OCI-LY7 (cell line): ENCODE measurements at regions not wholly inside any gene's neighbourhood (a gene's known extent, or its start where the extent isn't known, plus 50 kb on each side); places are given as distances from the start of the nearest gene placed in this dataset.

Experiments
- BruUV-seq: library from RNA; stranded (reverse); fragments of 400-500 nt; replicated peaks from 2 replicates; lab custom pipeline; 2021; lab: Mats Ljungman, UMichigan
- CTCF ChIA-PET: fragments of 300-600 bp; sonication (Branson Sonifier 250); formaldehyde crosslinking; loops from one replicate; lab custom pipeline; 2022; ENCODE audit warnings: antibody characterized with exemption; ENCODE audit not compliant: unreplicated experiment; lab: Charles Lee
- POLR2A ChIA-PET: fragments of 300-600 bp; sonication (Branson Sonifier 250); formaldehyde crosslinking; loops from one replicate; lab custom pipeline; 2022; ENCODE audit warnings: antibody characterized with exemption; lab: Charles Lee
- DNase-seq: peaks from one replicate; pipeline ENCODE4 v3.0.0-alpha.2; 2015; ENCODE audit warnings: low spot score
- H2AFZ ChIP-seq: fragments of 200-600 bp; sonication (generic), shearing (Covaris generic); 2 replicates; pipeline ENCODE4 v1.6.1; 2014; ENCODE audit warnings: mild to moderate bottlenecking, antibody characterized with exemption, low read length, moderate library complexity
- H3K27ac ChIP-seq: fragments of 200-600 bp; sonication (generic); 2 replicates; pipeline ENCODE4 v1.5.1; 2014; ENCODE audit warnings: mixed run types, low read depth, mild to moderate bottlenecking, moderate library complexity, low read length, inconsistent platforms; ENCODE audit not compliant: poor library complexity, severe bottlenecking
- H3K36me3 ChIP-seq: fragments of 200-600 bp; sonication (generic); 2 replicates; pipeline ENCODE4 v1.6.1; 2014; ENCODE audit warnings: mild to moderate bottlenecking, antibody characterized with exemption, low read length, moderate library complexity, mixed read lengths; ENCODE audit not compliant: insufficient read depth
- H3K4me1 ChIP-seq: fragments of 200-600 bp; sonication (generic); 2 replicates; pipeline ENCODE4 v1.5.1; 2014; ENCODE audit warnings: mild to moderate bottlenecking, low read length; ENCODE audit not compliant: insufficient read depth, poor library complexity, severe bottlenecking
- H3K4me2 ChIP-seq: fragments of 200-600 bp; sonication (generic); 2 replicates; pipeline ENCODE4 v1.6.1; 2014; ENCODE audit warnings: mild to moderate bottlenecking, low read length
- H3K4me3 ChIP-seq: fragments of 200-600 bp; sonication (generic); 2 replicates; pipeline ENCODE4 v1.5.1; 2014; ENCODE audit warnings: mild to moderate bottlenecking, low read depth, low read length; ENCODE audit not compliant: poor library complexity, severe bottlenecking
- H3K79me2 ChIP-seq: fragments of 200-600 bp; sonication (generic); 2 replicates; pipeline ENCODE4 v1.6.1; 2016; ENCODE audit warnings: low read depth, mild to moderate bottlenecking, low read length, moderate library complexity, mixed read lengths; ENCODE audit not compliant: insufficient read depth
- H3K9me2 ChIP-seq: fragments of 200-600 bp; sonication (generic); 2 replicates; pipeline ENCODE4 v1.6.1; 2016; ENCODE audit warnings: mild to moderate bottlenecking, low read length, mixed read lengths; ENCODE audit not compliant: insufficient read depth
- H3K9me3 ChIP-seq: fragments of 200-600 bp; sonication (generic); 2 replicates; pipeline ENCODE4 v1.6.1; 2014; ENCODE audit warnings: mild to moderate bottlenecking, mixed run types, low read length, mixed read lengths
- H4K20me1 ChIP-seq: fragments of 200-600 bp; sonication (generic); 2 replicates; pipeline ENCODE4 v1.6.1; 2014; ENCODE audit warnings: mild to moderate bottlenecking, antibody characterized with exemption, low read length, moderate library complexity, mixed read lengths; ENCODE audit not compliant: insufficient read depth
- EZH2phosphoT487 ChIP-seq: fragments of 200-600 bp; sonication (generic); IDR thresholded peaks from 2 replicates; pipeline ENCODE4 v1.6.1; 2018; ENCODE audit warnings: low read depth, borderline replicate concordance, mild to moderate bottlenecking, mixed run types, antibody characterized with exemption, low read length, moderate library complexity, mixed read lengths
- intact Hi-C: fragments of 100-400 bp; cut with micrococcal nuclease; formaldehyde crosslinking; loops from one replicate; pipeline ENCODE4 v1.10.0; 2022; ENCODE audit not compliant: unreplicated experiment
- TF ChIP-seq, protein P1 (sequence below): fragments of 200-600 bp; sonication (generic); conservative IDR thresholded peaks from 2 replicates; pipeline ENCODE4 v1.5.1; 2014; ENCODE audit warnings: mild to moderate bottlenecking, antibody characterized with exemption, low read length, moderate library complexity, mixed read lengths

DNA sequence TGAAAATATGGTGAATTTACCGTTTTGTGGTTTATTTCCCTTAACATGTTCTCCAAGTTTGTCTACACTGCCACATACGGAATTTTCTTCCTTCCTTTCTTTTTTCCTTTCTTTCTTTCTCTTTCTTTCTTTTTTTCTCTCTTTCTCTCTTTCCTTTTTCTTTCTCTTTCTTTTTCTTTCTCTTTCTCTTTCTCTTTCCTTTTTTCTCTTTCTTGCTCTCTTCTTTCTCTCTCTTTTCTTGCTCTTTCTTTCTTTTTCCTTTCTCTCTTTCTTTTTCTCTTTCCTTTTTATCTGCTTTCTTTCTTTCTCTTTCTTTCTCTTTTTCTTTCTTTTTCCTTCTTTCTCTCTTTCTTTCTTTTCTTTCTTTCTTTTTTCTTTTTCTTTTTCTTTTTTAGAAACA lies 1962.3 kb upstream of the PCDH20 start:
- no peaks in the 10 kb centered on the region; the same call in 1 of the 2 replicates for H3K9me2 ChIP-seq
- H3K36me3 ChIP-seq, result no peaks in the 10 kb centered on the region
- H3K4me1 ChIP-seq, result no peaks in the 10 kb centered on the region
- no peak overlapping the region for H3K4me3 ChIP-seq
- no peaks in the 10 kb centered on the region for H3K9me3 ChIP-seq
- ChIA-PET POLR2A (interaction anchor here (0.7 kb wide), 1 partner anchor 76 kb away, joined by 4 read pairs; no protein-coding TSS in a partner anchor), CTCF (no interaction called here)
- no peak for DNase-seq
- no peak for TF ChIP-seq EZH2phosphoT487
- TF ChIP-seq, protein P1, sequence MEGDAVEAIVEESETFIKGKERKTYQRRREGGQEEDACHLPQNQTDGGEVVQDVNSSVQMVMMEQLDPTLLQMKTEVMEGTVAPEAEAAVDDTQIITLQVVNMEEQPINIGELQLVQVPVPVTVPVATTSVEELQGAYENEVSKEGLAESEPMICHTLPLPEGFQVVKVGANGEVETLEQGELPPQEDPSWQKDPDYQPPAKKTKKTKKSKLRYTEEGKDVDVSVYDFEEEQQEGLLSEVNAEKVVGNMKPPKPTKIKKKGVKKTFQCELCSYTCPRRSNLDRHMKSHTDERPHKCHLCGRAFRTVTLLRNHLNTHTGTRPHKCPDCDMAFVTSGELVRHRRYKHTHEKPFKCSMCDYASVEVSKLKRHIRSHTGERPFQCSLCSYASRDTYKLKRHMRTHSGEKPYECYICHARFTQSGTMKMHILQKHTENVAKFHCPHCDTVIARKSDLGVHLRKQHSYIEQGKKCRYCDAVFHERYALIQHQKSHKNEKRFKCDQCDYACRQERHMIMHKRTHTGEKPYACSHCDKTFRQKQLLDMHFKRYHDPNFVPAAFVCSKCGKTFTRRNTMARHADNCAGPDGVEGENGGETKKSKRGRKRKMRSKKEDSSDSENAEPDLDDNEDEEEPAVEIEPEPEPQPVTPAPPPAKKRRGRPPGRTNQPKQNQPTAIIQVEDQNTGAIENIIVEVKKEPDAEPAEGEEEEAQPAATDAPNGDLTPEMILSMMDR, result no peak
- H3K27ac ChIP-seq, result no peak overlapping the region
- H3K79me2 ChIP-seq, result no peaks in the 10 kb centered on the region
- H2AFZ ChIP-seq, result no peak overlapping the region
- no TSS peak for BruUV-seq
- no peak overlapping the region for H3K4me2 ChIP-seq
- no peaks in the 10 kb centered on the region for H4K20me1 ChIP-seq
- intact Hi-C loops, result no loop called here

DNA sequence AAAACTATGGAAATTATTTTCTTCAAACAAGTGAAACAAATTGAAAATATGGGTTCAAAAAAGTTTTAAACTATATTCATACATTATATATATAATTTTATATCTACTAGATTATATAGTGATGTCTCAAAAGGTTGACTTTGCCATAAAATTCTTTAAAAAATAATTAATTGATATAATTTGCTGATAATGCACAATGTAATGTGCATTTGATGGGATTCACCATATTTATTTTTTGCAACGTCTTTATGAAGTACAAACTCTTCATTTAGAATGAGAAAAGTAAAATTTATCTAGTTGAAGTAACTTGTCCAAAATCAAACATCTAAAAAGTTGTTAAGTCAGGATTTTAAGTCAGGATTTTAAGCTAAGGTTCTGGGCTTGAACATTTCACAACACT lies 1954.5 kb upstream of the PCDH20 start:
- TF ChIP-seq, protein P1, result no peak
- TF ChIP-seq EZH2phosphoT487, result no peak
- Histone ChIP-seq H3K4me1 (no peaks in the 10 kb centered on the region), H3K27ac (no peak overlapping the region), H3K9me3 (no peaks in the 10 kb centered on the region), H3K9me2 (no peaks in the 10 kb centered on the region; the same call in 1 of the 2 replicates), H3K4me2 (no peak overlapping the region), H3K36me3 (no peaks in the 10 kb centered on the region), H3K79me2 (no peaks in the 10 kb centered on the region), H3K4me3 (no peak overlapping the region), H4K20me1 (no peaks in the 10 kb centered on the region), H2AFZ (no peak overlapping the region)
- ChIA-PET CTCF (no interaction called here), POLR2A (interaction anchor here (0.6 kb wide), 1 partner anchor 36 kb away, joined by 3 read pairs; no protein-coding TSS in a partner anchor)
- BruUV-seq, result no TSS peak
- no peak for DNase-seq
- intact Hi-C loops, result no loop called here

DNA sequence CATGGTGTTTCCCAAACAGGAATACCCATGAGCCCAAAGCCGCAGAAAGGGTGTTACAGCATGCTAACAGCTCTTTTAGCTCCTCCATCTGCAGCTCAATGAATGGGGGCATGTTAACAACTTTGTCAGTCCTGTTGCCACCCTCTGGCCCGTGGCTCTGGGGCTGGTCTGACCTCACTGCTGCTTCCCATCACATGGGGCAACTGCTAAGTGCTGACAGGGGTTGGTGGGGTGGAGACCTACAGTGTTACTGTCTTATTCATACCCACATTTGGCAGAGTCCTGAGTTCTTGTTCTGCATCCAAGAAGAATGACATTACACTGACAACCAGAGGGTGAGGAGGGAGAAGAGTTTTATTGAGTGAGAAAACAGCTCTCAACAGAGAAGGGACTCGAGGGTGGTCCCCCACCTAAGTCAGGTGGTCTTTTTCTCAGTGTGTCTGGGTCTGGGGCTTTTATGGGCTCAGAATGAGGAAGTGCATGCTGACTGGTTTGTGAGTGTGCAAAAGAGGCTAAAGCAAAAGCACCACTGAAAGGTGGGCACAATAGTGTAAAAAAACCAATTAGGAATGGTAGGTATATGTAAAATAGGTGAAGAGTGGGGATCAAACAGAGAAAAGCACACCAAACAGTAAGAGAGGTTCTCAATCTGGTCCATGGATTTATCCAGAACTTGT lies 1952.0 kb upstream of the PCDH20 start:
- no peak overlapping the region for H2AFZ ChIP-seq
- no peak for DNase-seq
- BruUV-seq, result no TSS peak
- TF ChIP-seq, protein P1, result no peak
- no peak for TF ChIP-seq EZH2phosphoT487
- H3K9me3 ChIP-seq, result no peaks in the 10 kb centered on the region
- H3K4me1 ChIP-seq, result no peaks in the 10 kb centered on the region
- POLR2A ChIA-PET, result interaction anchor here (0.6 kb wide), 1 partner anchor 17 kb away, joined by 3 read pairs; no protein-coding TSS in a partner anchor
- H3K36me3 ChIP-seq, result no peaks in the 10 kb centered on the region
- H3K4me2 ChIP-seq, result no peak overlapping the region
- CTCF ChIA-PET, result no interaction called here
- H3K9me2 ChIP-seq, result no peaks in the 10 kb centered on the region
- H3K4me3 ChIP-seq, result no peak overlapping the region
- no peaks in the 10 kb centered on the region for H4K20me1 ChIP-seq
- intact Hi-C loops, result no loop called here
- H3K27ac ChIP-seq, result no peak overlapping the region
- no peaks in the 10 kb centered on the region for H3K79me2 ChIP-seq
